HEK293 (cell line): ENCODE measurements at regions not wholly inside any gene's neighbourhood (a gene's known extent, or its start where the extent isn't known, plus 50 kb on each side); places are given as distances from the start of the nearest gene placed in this dataset.

Source experiments
- CTCF ChIA-PET: fragments of 350-600 bp; formaldehyde crosslinking; extraction: SDS; loops from one replicate; lab custom pipeline; 2021; ENCODE audit warnings: antibody characterized with exemption; lab: Yijun Ruan, JAX
- POLR2A ChIA-PET: fragments of 300-600 bp; formaldehyde crosslinking; extraction: SDS; loops from one replicate; lab custom pipeline; 2020; ENCODE audit warnings: antibody characterized with exemption, inconsistent platforms; lab: Yijun Ruan, JAX
- H3K27ac ChIP-seq: fragments of 200-500 bp; sonication (Bioruptor generic); 2 replicates; pipeline ENCODE4 v1.5.1; 2014; ENCODE audit warnings: low read depth, low read length, control low read depth, inconsistent platforms; ENCODE audit errors: extremely low read depth
- H3K36me3 ChIP-seq, 2 experiments: fragments of 200-500 bp in 1 of 2; sonication (Bioruptor generic) in 1 of 2; 1 replicate in 1 of 2; 2 replicates in 1 of 2; pipeline ENCODE4 v1.5.1; 2014 to 2017; ENCODE audit warnings: inconsistent platforms in 2 of 2, low read length in 2 of 2; ENCODE audit not compliant: control insufficient read depth in 2 of 2, insufficient read depth in 1 of 2
- H3K4me1 ChIP-seq: fragments of 200-500 bp; sonication (Bioruptor generic); 2 replicates; pipeline ENCODE4 v1.5.1; 2014; ENCODE audit warnings: mild to moderate bottlenecking, low read length, inconsistent platforms; ENCODE audit not compliant: control insufficient read depth, insufficient read depth
- H3K4me3 ChIP-seq: 2 replicates; pipeline ENCODE4 v1.5.1; 2011; ENCODE audit warnings: low read depth, mild to moderate bottlenecking, control low read depth, low read length, moderate library complexity
- H3K9me3 ChIP-seq: fragments of 200-500 bp; sonication (Bioruptor generic); 2 replicates; pipeline ENCODE4 v1.5.1; 2014; ENCODE audit warnings: low read depth, low read length, inconsistent platforms; ENCODE audit not compliant: control insufficient read depth, insufficient read depth
- BCL6B ChIP-seq: fragments of 450-650 bp; formaldehyde crosslinking; IDR thresholded peaks from 2 replicates; pipeline ENCODE4 v1.5.1; 2017; ENCODE audit warnings: missing biosample characterization, missing genetic modification characterization
- GLIS2 ChIP-seq: fragments of 450-650 bp; formaldehyde crosslinking; IDR thresholded peaks from 2 replicates; pipeline ENCODE4 v1.5.1; 2016; ENCODE audit warnings: missing biosample characterization, missing genetic modification characterization
- SCRT1 ChIP-seq: fragments of 450-650 bp; formaldehyde crosslinking; IDR thresholded peaks from 2 replicates; pipeline ENCODE4 v1.5.1; 2016; ENCODE audit warnings: missing biosample characterization, missing genetic modification characterization, borderline replicate concordance
- SCRT2 ChIP-seq: fragments of 450-650 bp; formaldehyde crosslinking; IDR thresholded peaks from 2 replicates; pipeline ENCODE4 v1.5.1; 2016; ENCODE audit warnings: missing biosample characterization, missing genetic modification characterization
- SP7 ChIP-seq: fragments of 450-650 bp; formaldehyde crosslinking; IDR thresholded peaks from 2 replicates; pipeline ENCODE4 v1.5.1; 2016; ENCODE audit warnings: missing biosample characterization, missing genetic modification characterization
- YY1 ChIP-seq: fragments of 450-650 bp; formaldehyde crosslinking; IDR thresholded peaks from 2 replicates; pipeline ENCODE4 v1.5.1; 2018; ENCODE audit warnings: missing biosample characterization, missing genetic modification characterization
- ZEB2 ChIP-seq: fragments of 450-650 bp; formaldehyde crosslinking; IDR thresholded peaks from 2 replicates; pipeline ENCODE4 v1.5.1; 2016; ENCODE audit warnings: missing biosample characterization, missing genetic modification characterization
- ZNF157 ChIP-seq: fragments of 450-650 bp; formaldehyde crosslinking; IDR thresholded peaks from 2 replicates; pipeline ENCODE4 v1.5.1; 2016; ENCODE audit warnings: missing biosample characterization, missing genetic modification characterization
- ZNF214 ChIP-seq: fragments of 450-650 bp; formaldehyde crosslinking; IDR thresholded peaks from 2 replicates; pipeline ENCODE4 v1.5.1; 2017; ENCODE audit warnings: missing biosample characterization, mild to moderate bottlenecking, missing genetic modification characterization, borderline replicate concordance
- ZNF221 ChIP-seq: fragments of 450-650 bp; formaldehyde crosslinking; IDR thresholded peaks from 2 replicates; pipeline ENCODE4 v1.5.1; 2017; ENCODE audit warnings: missing biosample characterization, missing genetic modification characterization, borderline replicate concordance
- ZNF266 ChIP-seq: fragments of 450-650 bp; formaldehyde crosslinking; IDR thresholded peaks from 2 replicates; pipeline ENCODE4 v1.5.1; 2016; ENCODE audit warnings: missing biosample characterization, missing genetic modification characterization, low read depth
- ZNF280D ChIP-seq: fragments of 450-650 bp; formaldehyde crosslinking; IDR thresholded peaks from 2 replicates; pipeline ENCODE4 v1.5.1; 2016; ENCODE audit warnings: missing biosample characterization, missing genetic modification characterization
- ZNF311 ChIP-seq: fragments of 450-650 bp; formaldehyde crosslinking; IDR thresholded peaks from 2 replicates; pipeline ENCODE4 v1.5.1; 2017; ENCODE audit warnings: missing biosample characterization, missing genetic modification characterization, borderline replicate concordance
- ZNF366 ChIP-seq: fragments of 450-650 bp; formaldehyde crosslinking; conservative IDR thresholded peaks from 2 replicates; pipeline ENCODE4 v1.5.1; 2016; ENCODE audit warnings: missing biosample characterization, missing genetic modification characterization
- ZNF426 ChIP-seq: fragments of 450-650 bp; formaldehyde crosslinking; IDR thresholded peaks from 2 replicates; pipeline ENCODE4 v1.5.1; 2017; ENCODE audit warnings: missing biosample characterization, missing genetic modification characterization, mild to moderate bottlenecking, inconsistent platforms, moderate library complexity
- ZNF513 ChIP-seq: fragments of 450-650 bp; IDR thresholded peaks from 2 replicates; pipeline ENCODE4 v1.5.1; 2018; ENCODE audit warnings: missing biosample characterization, missing genetic modification characterization
- ZNF548 ChIP-seq: fragments of 450-650 bp; formaldehyde crosslinking; IDR thresholded peaks from 2 replicates; pipeline ENCODE4 v1.5.1; 2016; ENCODE audit warnings: missing biosample characterization, missing genetic modification characterization
- ZNF596 ChIP-seq: fragments of 450-650 bp; IDR thresholded peaks from 2 replicates; pipeline ENCODE4 v1.5.0; 2018; ENCODE audit warnings: missing biosample characterization, mild to moderate bottlenecking, missing genetic modification characterization, moderate library complexity
- ZNF600 ChIP-seq: fragments of 450-650 bp; formaldehyde crosslinking; IDR thresholded peaks from 2 replicates; pipeline ENCODE4 v1.5.1; 2016; ENCODE audit warnings: missing biosample characterization, missing genetic modification characterization
- ZNF629 ChIP-seq: fragments of 450-650 bp; formaldehyde crosslinking; IDR thresholded peaks from 2 replicates; pipeline ENCODE4 v1.5.1; 2017; ENCODE audit warnings: missing biosample characterization, missing genetic modification characterization
- ZNF660 ChIP-seq: fragments of 450-650 bp; IDR thresholded peaks from 2 replicates; pipeline ENCODE4 v1.5.1; 2018; ENCODE audit warnings: missing biosample characterization, mild to moderate bottlenecking, missing genetic modification characterization
- ZNF76 ChIP-seq: fragments of 450-650 bp; formaldehyde crosslinking; IDR thresholded peaks from 2 replicates; pipeline ENCODE4; 2016; ENCODE audit warnings: low read depth, missing biosample characterization, missing genetic modification characterization, borderline replicate concordance
- ZSCAN30 ChIP-seq: fragments of 450-650 bp; IDR thresholded peaks from 2 replicates; pipeline ENCODE4 v1.5.1; 2018; ENCODE audit warnings: missing biosample characterization, mild to moderate bottlenecking, missing genetic modification characterization, moderate library complexity
- ZSCAN4 ChIP-seq: fragments of 450-650 bp; formaldehyde crosslinking; IDR thresholded peaks from 2 replicates; pipeline ENCODE4 v1.5.1; 2017; ENCODE audit warnings: missing biosample characterization, missing genetic modification characterization

GRCh38 chr2:88265352-88266303, 95.5 kb downstream of the THNSL2 start:
- ChIA-PET CTCF (interaction anchor here (0.6 to 1.8 kb wide), 3 partner anchors 21 to 189 kb away, joined by 3 to 7 read pairs (median 4); no protein-coding TSS in a partner anchor), POLR2A (interaction anchor here (0.7 kb wide), 1 partner anchor 48 kb away, joined by 3 read pairs; no protein-coding TSS in a partner anchor)

More at GRCh38 chr2:88265352-88266303, 95.5 kb downstream of the THNSL2 start:
- no peak overlapping the region for H3K27ac ChIP-seq
- H3K9me3 ChIP-seq = no peaks in the 10 kb centered on the region
- no peak overlapping the region for H3K4me3 ChIP-seq
- TF ChIP-seq ZNF548 (no peak), ZNF660 (tag by site-specific recombination) (peak; percentile 62), GLIS2 (tag by site-specific recombination) (no peak), ZNF596 (tag by site-specific recombination) (no peak), BCL6B (tag by site-specific recombination) (no peak), ZNF629 (peak; percentile 50), YY1 (no peak), ZSCAN4 (tag by site-specific recombination) (0 out of 2 replicates have a peak, but pooled peaks have one; percentile 36), ZNF311 (tag by site-specific recombination) (no peak), ZNF280D (tag by site-specific recombination) (no peak), ZNF214 (tag by site-specific recombination) (no peak), ZNF366 (peak; percentile 25; the same call in 1 of the 2 replicates), ZNF157 (tag by site-specific recombination) (no peak), ZNF221 (tag by site-specific recombination) (no peak), ZNF426 (tag by site-specific recombination) (no peak), SCRT1 (tag by site-specific recombination) (no peak), ZNF76 (tag by site-specific recombination) (no peak), ZSCAN30 (tag by site-specific recombination) (no peak), ZNF266 (tag by site-specific recombination) (no peak), ZEB2 (tag by site-specific recombination) (peak; percentile 47; the same call in 1 of the 2 replicates), SP7 (tag by site-specific recombination) (peak; percentile 44; the same call in 1 of the 2 replicates), ZNF600 (0 out of 2 replicates have a peak, but pooled peaks have one; percentile 24), SCRT2 (no peak), ZNF513 (tag by site-specific recombination) (no peak)
- TF ChIP-seq, all 188 proteins: peak for 7
- Histone ChIP-seq H3K4me1 (no peaks in the 10 kb centered on the region), H3K36me3 (no peaks in the 10 kb centered on the region)
